Sigmoid colon (tissue), 6 donors: ENCODE measurements at regions not wholly inside any gene's neighbourhood (a gene's known extent, or its start where the extent isn't known, plus 50 kb on each side); places are given as distances from the start of the nearest gene placed in this dataset.

Experiments used
- DNase-seq: peaks from one replicate; pipeline ENCODE4 v3.0.0-alpha.2; 2019
- H3K27ac ChIP-seq, 4 donors: fragments of 200-600 bp; sonication (generic); one replicate each; pipeline ENCODE4 v1.5.1; 2016 to 2019; ENCODE audit warnings: mild to moderate bottlenecking in 1 of 4
- H3K27me3 ChIP-seq, 3 donors: fragments of 200-600 bp; sonication (generic); one replicate each; pipeline ENCODE4 v1.5.1; 2019; ENCODE audit warnings: mild to moderate bottlenecking in 1 of 3
- H3K36me3 ChIP-seq, 4 donors: fragments of 200-600 bp; sonication (generic); one replicate each; pipeline ENCODE4 v1.5.1; 2016 to 2019
- H3K4me1 ChIP-seq, 4 donors: fragments of 200-600 bp; sonication (generic); one replicate each; pipeline ENCODE4 v1.5.1; 2017 to 2019
- H3K4me3 ChIP-seq, 4 donors: fragments of 200-600 bp; sonication (generic); one replicate each; pipeline ENCODE4 v1.5.1; 2017 to 2019; ENCODE audit warnings: mild to moderate bottlenecking in 2 of 4, moderate library complexity in 1 of 4
- H3K9me3 ChIP-seq, 4 donors: fragments of 200-600 bp in 3 of 4; sonication (generic) in 3 of 4; one replicate each; pipeline versions ENCODE4 v1.5.1 to v1.6.1; 2013 to 2019
- EP300 ChIP-seq, 4 donors: sonication (generic); formaldehyde crosslinking; IDR thresholded peaks; one replicate each; pipeline ENCODE4 v1.6.1; 2017; ENCODE audit warnings: antibody characterized with exemption in 4 of 4
- POLR2A ChIP-seq, 2 donors: fragments of 450-650 bp; IDR thresholded peaks; one replicate each; pipeline ENCODE4 v1.6.1; 2016; ENCODE audit warnings: antibody characterized with exemption in 2 of 2, mild to moderate bottlenecking in 2 of 2, moderate library complexity in 2 of 2
- POLR2AphosphoS5 ChIP-seq, 4 donors: sonication (generic); formaldehyde crosslinking; IDR thresholded peaks; one replicate each; pipeline ENCODE4 v1.6.1; 2017; ENCODE audit warnings: antibody characterized with exemption in 4 of 4
- WGBS, 2 donors: extraction: QIAGEN DNeasy Blood & Tissue Kit; methylation state at CpG; one replicate each; pipeline ENCODE4 v1.1.7; 2013; 5-methylcytosine and 5-hydroxymethylcytosine counted together
- intact Hi-C: fragments of 100-400 bp; cut with DNase I; formaldehyde crosslinking; loops from one replicate; pipeline ENCODE4 v1.15.1; 2023
- TF ChIP-seq, protein P1 (sequence below), 4 experiments: fragments of 450-650 bp in 3 of 4; fragments of 200-600 bp in 1 of 4; IDR thresholded peaks; one replicate each; pipeline ENCODE4 v1.5.1; 2016 to 2019; ENCODE audit warnings: antibody characterized with exemption in 4 of 4, mild to moderate bottlenecking in 3 of 4, moderate library complexity in 2 of 4
- donor health status: healthy with polysubstance abuse.
- donor health status: healthy.

DNA sequence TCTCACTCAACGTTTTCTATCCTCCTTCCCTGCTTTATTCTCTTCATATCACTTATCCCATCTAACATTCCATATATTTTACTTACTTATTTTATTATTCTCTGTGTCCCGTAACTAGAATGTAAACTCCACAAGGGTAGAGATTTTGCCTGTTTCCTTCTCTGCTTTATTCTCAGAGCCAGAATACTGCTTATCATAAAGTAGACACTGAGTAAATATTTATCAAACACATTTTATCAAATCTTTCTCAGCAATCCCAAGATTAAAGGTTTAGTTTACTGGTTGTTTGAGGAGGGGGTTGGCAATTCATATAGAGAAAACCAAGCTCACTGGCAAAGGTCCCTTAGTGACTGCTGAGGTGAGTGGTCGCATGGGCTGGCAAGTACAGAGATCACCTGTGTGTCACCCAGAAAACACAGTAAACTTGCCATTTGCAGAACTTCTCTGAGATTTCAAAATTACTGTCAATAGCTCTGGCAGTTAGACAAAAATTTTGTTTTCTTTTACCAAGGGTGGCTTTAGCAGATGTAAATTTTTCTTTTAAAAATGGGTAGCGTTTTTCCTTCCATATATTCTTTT, 662.4 kb downstream of the UTRN start:
- no peak overlapping the region for H3K4me3 ChIP-seq
- TF ChIP-seq POLR2A (IDR thresholded peaks at IDR 0.05) (no peak), POLR2AphosphoS5 (IDR thresholded peaks at IDR 0.05) (no peak), EP300 (IDR thresholded peaks at IDR 0.05) (no peak)
- TF ChIP-seq, protein P1, sequence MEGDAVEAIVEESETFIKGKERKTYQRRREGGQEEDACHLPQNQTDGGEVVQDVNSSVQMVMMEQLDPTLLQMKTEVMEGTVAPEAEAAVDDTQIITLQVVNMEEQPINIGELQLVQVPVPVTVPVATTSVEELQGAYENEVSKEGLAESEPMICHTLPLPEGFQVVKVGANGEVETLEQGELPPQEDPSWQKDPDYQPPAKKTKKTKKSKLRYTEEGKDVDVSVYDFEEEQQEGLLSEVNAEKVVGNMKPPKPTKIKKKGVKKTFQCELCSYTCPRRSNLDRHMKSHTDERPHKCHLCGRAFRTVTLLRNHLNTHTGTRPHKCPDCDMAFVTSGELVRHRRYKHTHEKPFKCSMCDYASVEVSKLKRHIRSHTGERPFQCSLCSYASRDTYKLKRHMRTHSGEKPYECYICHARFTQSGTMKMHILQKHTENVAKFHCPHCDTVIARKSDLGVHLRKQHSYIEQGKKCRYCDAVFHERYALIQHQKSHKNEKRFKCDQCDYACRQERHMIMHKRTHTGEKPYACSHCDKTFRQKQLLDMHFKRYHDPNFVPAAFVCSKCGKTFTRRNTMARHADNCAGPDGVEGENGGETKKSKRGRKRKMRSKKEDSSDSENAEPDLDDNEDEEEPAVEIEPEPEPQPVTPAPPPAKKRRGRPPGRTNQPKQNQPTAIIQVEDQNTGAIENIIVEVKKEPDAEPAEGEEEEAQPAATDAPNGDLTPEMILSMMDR (IDR thresholded peaks at IDR 0.05), result no peak
- no peak for DNase-seq
- 32 to 65% methylated on average over 4 of the region's 4 CpGs for WGBS, 2 donors
- intact Hi-C loops, result no loop called here
- H3K9me3 ChIP-seq, result no peaks in the 10 kb centered on the region
- H3K4me1 ChIP-seq, result no peaks in the 10 kb centered on the region
- no peak overlapping the region for H3K27ac ChIP-seq
- no peaks in the 10 kb centered on the region for H3K27me3 ChIP-seq
- H3K36me3 ChIP-seq, result no peaks in the 10 kb centered on the region

DNA sequence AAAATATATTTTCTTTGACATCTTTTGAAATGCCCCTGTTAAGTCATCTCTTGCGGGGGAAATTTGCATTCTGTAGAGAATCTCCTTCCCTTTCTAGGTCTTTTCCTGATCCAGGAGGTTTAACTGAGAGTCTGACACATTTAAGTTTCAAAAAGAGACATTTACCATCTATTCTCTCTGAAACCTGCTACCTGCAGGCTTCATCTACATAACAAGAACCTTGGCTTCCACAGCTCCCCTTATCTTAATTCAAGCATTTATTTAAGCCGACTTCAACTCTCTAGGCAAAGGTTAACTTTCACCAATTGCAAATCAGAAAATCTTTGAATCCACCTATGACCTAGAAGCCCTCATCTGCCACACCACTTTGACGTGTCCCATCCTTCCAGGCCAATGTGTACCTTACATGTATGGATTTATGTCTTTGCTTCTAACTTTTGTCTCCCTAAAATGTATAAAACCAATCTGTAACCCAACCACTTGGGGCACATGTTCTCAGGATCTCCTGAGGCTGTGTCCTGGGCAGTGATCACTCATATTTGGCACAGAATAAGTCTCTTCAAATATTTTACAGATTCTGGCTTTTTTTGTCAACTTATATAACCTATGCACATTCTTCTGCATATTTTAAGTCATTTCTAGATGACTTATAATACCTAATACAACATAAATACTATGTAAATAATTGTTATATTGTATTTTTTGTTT, 666.7 kb downstream of the UTRN start:
- H3K36me3 ChIP-seq, result no peaks in the 10 kb centered on the region
- DNase-seq, result no peak
- no peak overlapping the region for H3K4me3 ChIP-seq
- H3K9me3 ChIP-seq, result no peaks in the 10 kb centered on the region
- WGBS, 2 donors, result 70 to 84% methylated on average over 3 of the region's 3 CpGs
- no peak overlapping the region for H3K27ac ChIP-seq
- intact Hi-C loops, result no loop called here
- peaks cover 0 to 23% (median 8%) of the 10 kb centered on the region in 4 donors for H3K4me1 ChIP-seq
- no peaks in the 10 kb centered on the region for H3K27me3 ChIP-seq
- no peak for TF ChIP-seq EP300 (IDR thresholded peaks at IDR 0.05)
- TF ChIP-seq, protein P1 (IDR thresholded peaks at IDR 0.05), result no peak
- TF ChIP-seq POLR2A (IDR thresholded peaks at IDR 0.05), result no peak
- TF ChIP-seq POLR2AphosphoS5 (IDR thresholded peaks at IDR 0.05), result no peak

DNA sequence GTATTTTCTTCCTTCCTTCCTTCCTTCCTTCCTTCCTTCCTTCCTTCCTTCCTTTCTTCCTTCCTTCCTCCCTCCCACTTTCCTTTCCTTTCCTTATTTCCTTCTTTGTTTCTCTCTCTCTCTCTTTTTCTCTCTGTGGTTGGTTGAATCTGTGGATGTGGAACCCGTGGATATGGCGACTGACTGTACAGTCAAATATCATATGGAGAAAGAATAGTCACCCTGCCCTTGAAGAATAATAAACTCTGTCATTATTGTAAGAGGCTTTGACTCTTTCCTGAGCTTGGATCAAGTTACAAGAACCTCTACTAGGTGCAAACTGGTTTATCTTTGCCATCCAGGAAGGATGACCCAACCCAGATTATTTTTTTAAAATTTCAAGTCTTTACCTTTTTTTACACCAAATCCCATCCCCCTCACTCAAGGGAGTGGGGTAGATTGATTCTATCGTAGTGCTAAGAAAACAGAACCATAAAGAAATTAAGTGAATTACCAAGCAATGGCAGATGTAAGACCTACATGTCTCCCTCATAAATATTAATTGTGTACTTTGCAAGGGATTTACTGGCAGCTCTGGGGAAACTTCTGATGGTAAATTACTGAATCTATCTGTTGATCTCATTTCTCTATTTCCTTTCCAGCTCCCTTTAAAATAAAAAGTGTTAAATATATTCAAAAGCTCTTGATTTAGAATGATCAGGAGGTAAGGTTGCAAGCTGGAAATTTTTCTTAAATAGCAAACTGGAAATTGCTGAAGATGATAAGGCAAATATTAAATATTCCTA, 667.5 kb downstream of the UTRN start:
- intact Hi-C loops, result no loop called here
- DNase-seq, result no peak
- no peaks in the 10 kb centered on the region for H3K9me3 ChIP-seq
- H3K27me3 ChIP-seq, result no peaks in the 10 kb centered on the region
- 88 to 89% methylated on average over 3 of the region's 3 CpGs for WGBS, 2 donors
- TF ChIP-seq POLR2AphosphoS5 (IDR thresholded peaks at IDR 0.05) (no peak), POLR2A (IDR thresholded peaks at IDR 0.05) (no peak), EP300 (IDR thresholded peaks at IDR 0.05) (no peak)
- TF ChIP-seq, protein P1 (IDR thresholded peaks at IDR 0.05), result no peak
- H3K4me1 ChIP-seq, result peaks cover 0 to 23% (median 8%) of the 10 kb centered on the region in 4 donors
- no peak overlapping the region for H3K27ac ChIP-seq
- no peak overlapping the region for H3K4me3 ChIP-seq
- H3K36me3 ChIP-seq, result no peaks in the 10 kb centered on the region

DNA sequence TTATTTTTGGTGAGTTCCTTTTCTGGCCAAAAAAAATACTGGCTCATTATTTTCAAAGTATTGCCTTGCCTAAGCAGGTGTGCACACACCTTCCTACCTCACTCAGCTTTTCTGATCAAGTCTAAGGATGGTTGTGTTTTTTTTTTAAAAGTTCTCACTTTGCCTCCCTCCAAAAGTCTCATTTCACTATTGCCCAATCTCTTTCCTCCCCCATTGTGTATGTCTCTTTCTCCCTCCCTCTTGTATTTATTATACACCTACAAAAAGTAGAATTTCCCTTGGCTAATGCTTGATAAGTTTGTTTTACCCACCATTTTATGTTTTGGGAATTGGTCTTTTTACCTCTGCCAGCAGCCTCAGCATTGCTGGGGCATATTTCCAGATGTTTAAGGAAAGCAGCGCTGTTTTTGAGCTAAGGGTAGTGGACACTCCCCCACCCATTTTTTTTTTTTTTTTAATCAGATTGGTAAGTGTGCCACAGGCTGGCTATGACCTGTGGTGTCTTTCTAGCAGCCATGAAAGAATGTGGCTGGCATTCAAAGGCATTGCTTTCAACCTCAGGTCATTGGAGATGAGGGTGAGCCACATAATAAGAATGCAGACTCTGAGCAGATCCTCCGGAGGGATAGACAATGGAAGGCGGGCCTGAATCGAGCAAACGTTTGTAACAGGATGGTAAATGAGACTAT, 668.6 kb downstream of the UTRN start:
- Histone ChIP-seq H3K4me1 (peaks cover 0 to 23% (median 8%) of the 10 kb centered on the region in 4 donors), H3K9me3 (no peaks in the 10 kb centered on the region), H3K4me3 (no peak overlapping the region), H3K27me3 (no peaks in the 10 kb centered on the region), H3K27ac (no peak overlapping the region), H3K36me3 (no peaks in the 10 kb centered on the region)
- DNase-seq, result no peak
- intact Hi-C loops, result no loop called here
- 86 to 88% methylated on average over 5 of the region's 5 CpGs for WGBS, 2 donors
- no peak for TF ChIP-seq POLR2A (IDR thresholded peaks at IDR 0.05)
- no peak for TF ChIP-seq POLR2AphosphoS5 (IDR thresholded peaks at IDR 0.05)
- TF ChIP-seq EP300 (IDR thresholded peaks at IDR 0.05), result no peak
- TF ChIP-seq, protein P1 (IDR thresholded peaks at IDR 0.05), result no peak
